Loucy (cell line): ENCODE measurements at regions not wholly inside any gene's neighbourhood (a gene's known extent, or its start where the extent isn't known, plus 50 kb on each side); places are given as distances from the start of the nearest gene placed in this dataset.

Experiments
- EZH2phosphoT487 ChIP-seq: fragments of 200-600 bp; IDR thresholded peaks from 2 replicates; pipeline ENCODE4 v1.6.1; 2018; ENCODE audit warnings: antibody characterized with exemption, mild to moderate bottlenecking, moderate library complexity, borderline replicate concordance
- TF ChIP-seq, protein P1 (sequence below): fragments of 200-600 bp; sonication (generic); conservative IDR thresholded peaks from 2 replicates; pipeline ENCODE4 v1.5.1; 2014; ENCODE audit warnings: mild to moderate bottlenecking, antibody characterized with exemption, low read length

DNA sequence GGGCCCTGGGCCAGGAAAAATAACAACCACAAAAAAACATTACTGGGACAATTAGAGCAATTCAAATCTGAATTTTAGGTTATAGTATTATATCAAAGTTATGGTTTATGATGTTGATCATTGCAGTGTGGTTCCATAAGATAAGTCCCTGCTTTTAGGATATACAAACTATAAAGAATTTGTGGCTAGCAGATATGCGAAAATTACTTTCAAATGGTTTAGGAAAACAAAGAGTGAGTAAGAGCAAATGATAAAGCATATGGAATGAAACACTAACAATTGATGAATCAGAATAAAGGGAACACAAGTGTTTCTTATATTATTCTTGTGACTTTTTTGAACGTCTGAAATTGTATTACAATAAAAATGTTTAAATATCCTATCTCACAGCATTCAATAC, 64.4 kb upstream of the HECTD2 start:
- TF ChIP-seq, protein P1, sequence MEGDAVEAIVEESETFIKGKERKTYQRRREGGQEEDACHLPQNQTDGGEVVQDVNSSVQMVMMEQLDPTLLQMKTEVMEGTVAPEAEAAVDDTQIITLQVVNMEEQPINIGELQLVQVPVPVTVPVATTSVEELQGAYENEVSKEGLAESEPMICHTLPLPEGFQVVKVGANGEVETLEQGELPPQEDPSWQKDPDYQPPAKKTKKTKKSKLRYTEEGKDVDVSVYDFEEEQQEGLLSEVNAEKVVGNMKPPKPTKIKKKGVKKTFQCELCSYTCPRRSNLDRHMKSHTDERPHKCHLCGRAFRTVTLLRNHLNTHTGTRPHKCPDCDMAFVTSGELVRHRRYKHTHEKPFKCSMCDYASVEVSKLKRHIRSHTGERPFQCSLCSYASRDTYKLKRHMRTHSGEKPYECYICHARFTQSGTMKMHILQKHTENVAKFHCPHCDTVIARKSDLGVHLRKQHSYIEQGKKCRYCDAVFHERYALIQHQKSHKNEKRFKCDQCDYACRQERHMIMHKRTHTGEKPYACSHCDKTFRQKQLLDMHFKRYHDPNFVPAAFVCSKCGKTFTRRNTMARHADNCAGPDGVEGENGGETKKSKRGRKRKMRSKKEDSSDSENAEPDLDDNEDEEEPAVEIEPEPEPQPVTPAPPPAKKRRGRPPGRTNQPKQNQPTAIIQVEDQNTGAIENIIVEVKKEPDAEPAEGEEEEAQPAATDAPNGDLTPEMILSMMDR, result no peak
- TF ChIP-seq EZH2phosphoT487, result no peak
